ENCODE measurements at regions not wholly inside any gene's neighbourhood (a gene's known extent, or its start where the extent isn't known, plus 50 kb on each side); places are given as distances from the start of the nearest gene placed in this dataset.

GRCh38 chr2:64345998-64346397 is 108.0 kb upstream of the LGALSL start:
- no peak for DNase-seq

- no peak for DNase-seq
Measured at GRCh38 chr2:64348386-64349130, 105.4 kb upstream of the LGALSL start.

- no peak for DNase-seq
Measured at GRCh38 chr2:64349131-64349530, 104.8 kb upstream of the LGALSL start.

GRCh38 chr2:64350996-64351395 is 103.0 kb upstream of the LGALSL start:
- no peak for DNase-seq

- no peak for DNase-seq
Measured at GRCh38 chr2:64352292-64352691, 101.7 kb upstream of the LGALSL start.

- no peak for DNase-seq
Measured at GRCh38 chr2:64354857-64355680, 98.9 kb upstream of the LGALSL start.

- no peak for DNase-seq
Measured at GRCh38 chr2:64356906-64357305, 97.1 kb upstream of the LGALSL start.

- no peak for DNase-seq
Measured at GRCh38 chr2:64359171-64359891, 94.6 kb upstream of the LGALSL start.

GRCh38 chr2:64359892-64360657 is 93.9 kb upstream of the LGALSL start:
- peak; percentile 46 for DNase-seq

- DNase-seq, result no peak
Measured at GRCh38 chr2:64361151-64361938, 92.6 kb upstream of the LGALSL start.

- no peak for DNase-seq
Measured at GRCh38 chr2:64362562-64363026, 91.4 kb upstream of the LGALSL start.

GRCh38 chr2:64363140-64363539 is 90.8 kb upstream of the LGALSL start:
- DNase-seq, result no peak

- no peak for DNase-seq
Measured at GRCh38 chr2:64363848-64364247, 90.1 kb upstream of the LGALSL start.

GRCh38 chr2:64367444-64368232 is 86.3 kb upstream of the LGALSL start:
- no peak for DNase-seq

GRCh38 chr2:64369706-64370105 is 84.3 kb upstream of the LGALSL start:
- no peak for DNase-seq

GRCh38 chr2:64371727-64372126 is 82.2 kb upstream of the LGALSL start:
- DNase-seq, result no peak

- no peak for DNase-seq
Measured at GRCh38 chr2:64374686-64375085, 79.3 kb upstream of the LGALSL start.

GRCh38 chr2:64376926-64377325 is 77.0 kb upstream of the LGALSL start:
- DNase-seq, result no peak

GRCh38 chr2:64379186-64379585 is 74.8 kb upstream of the LGALSL start:
- no peak for DNase-seq

GRCh38 chr2:64380853-64381527 is 73.0 kb upstream of the LGALSL start:
- no peak for DNase-seq
